ENCODE measurements at regions not wholly inside any gene's neighbourhood (a gene's known extent, or its start where the extent isn't known, plus 50 kb on each side); places are given as distances from the start of the nearest gene placed in this dataset.

DNA sequence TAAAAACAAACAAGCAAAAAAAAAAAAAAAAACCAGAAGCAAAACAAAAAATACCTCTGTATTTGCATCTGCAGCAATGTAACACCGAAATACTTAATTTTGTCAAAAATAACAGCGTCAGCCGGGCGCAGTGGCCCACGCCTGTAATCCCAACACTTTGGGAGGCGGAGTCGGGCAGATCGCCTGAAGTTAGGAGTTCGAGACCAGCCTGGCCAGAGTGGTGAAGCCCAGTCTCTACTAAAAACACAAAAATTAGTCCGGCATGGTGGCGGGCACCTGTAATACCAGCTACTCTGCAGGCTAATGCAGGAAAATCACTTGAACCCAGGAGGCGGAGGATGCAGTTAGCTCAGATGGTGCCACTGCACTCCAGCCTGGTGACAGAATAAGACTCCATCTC is 683.5 kb upstream of the CA10 start:
- H3K27ac ChIP-seq (ENCODE audit: control insufficient read depth, insufficient read depth, low read length), result no peak overlapping the region
- DNase-seq (ENCODE audit: low read depth, low spot score) (no peak), FAIRE-seq (no peak)
- no peaks in the 10 kb centered on the region for H3K27me3 ChIP-seq (ENCODE audit: control insufficient read depth, extremely low read depth, insufficient read depth, low read length)
- TF ChIP-seq EZH2 (IDR thresholded peaks at IDR 0.05; ENCODE audit: low read length), result no peak
- TF ChIP-seq, protein P1, sequence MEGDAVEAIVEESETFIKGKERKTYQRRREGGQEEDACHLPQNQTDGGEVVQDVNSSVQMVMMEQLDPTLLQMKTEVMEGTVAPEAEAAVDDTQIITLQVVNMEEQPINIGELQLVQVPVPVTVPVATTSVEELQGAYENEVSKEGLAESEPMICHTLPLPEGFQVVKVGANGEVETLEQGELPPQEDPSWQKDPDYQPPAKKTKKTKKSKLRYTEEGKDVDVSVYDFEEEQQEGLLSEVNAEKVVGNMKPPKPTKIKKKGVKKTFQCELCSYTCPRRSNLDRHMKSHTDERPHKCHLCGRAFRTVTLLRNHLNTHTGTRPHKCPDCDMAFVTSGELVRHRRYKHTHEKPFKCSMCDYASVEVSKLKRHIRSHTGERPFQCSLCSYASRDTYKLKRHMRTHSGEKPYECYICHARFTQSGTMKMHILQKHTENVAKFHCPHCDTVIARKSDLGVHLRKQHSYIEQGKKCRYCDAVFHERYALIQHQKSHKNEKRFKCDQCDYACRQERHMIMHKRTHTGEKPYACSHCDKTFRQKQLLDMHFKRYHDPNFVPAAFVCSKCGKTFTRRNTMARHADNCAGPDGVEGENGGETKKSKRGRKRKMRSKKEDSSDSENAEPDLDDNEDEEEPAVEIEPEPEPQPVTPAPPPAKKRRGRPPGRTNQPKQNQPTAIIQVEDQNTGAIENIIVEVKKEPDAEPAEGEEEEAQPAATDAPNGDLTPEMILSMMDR (optimal IDR thresholded peaks at IDR 0.05 in 1 of 3, IDR thresholded peaks at IDR 0.05 in 1 of 3, conservative IDR thresholded peaks at IDR 0.05 in 1 of 3; ENCODE audit: extremely low read depth in 1 of 3, insufficient read depth in 2 of 3, low read length in 3 of 3), result no peak
- H3K36me3 ChIP-seq (ENCODE audit: control insufficient read depth in 2 of 2, extremely low read depth in 1 of 2, insufficient read depth in 2 of 2, low read length in 2 of 2), result no peaks in the 10 kb centered on the region
- no peaks in the 10 kb centered on the region for H4K20me1 ChIP-seq (ENCODE audit: control insufficient read depth, extremely low read depth, insufficient read depth, low read length)
- no peak overlapping the region for H3K4me3 ChIP-seq (ENCODE audit: control insufficient read depth in 2 of 3, extremely low read depth in 1 of 3, insufficient read depth in 2 of 3, low read depth in 1 of 3, low read length in 3 of 3)
- H3K79me2 ChIP-seq (ENCODE audit: control insufficient read depth, insufficient read depth, low read length), result no peaks in the 10 kb centered on the region
- no peak overlapping the region for H3K9ac ChIP-seq (ENCODE audit: control insufficient read depth, extremely low read depth, insufficient read depth, low read length)
- no peaks in the 10 kb centered on the region for H3K9me3 ChIP-seq (ENCODE audit: control insufficient read depth, low read depth, low read length)
- H3K4me1 ChIP-seq (ENCODE audit: control insufficient read depth, extremely low read depth, insufficient read depth, low read length), result no peaks in the 10 kb centered on the region
- no peak overlapping the region for H3K4me2 ChIP-seq (ENCODE audit: control insufficient read depth, extremely low read depth, insufficient read depth, low read depth, low read length)
- dilution Hi-C loops (cut with MboI; ENCODE audit: extremely low pct_ligation_motif_present, low sequenced_read_pairs), result no loop called here
- H2AFZ ChIP-seq (ENCODE audit: control insufficient read depth, low read length), result no peak overlapping the region
- no peaks in the 10 kb centered on the region for H3K9me1 ChIP-seq (ENCODE audit: control insufficient read depth, extremely low read depth, insufficient read depth, low read length)

DNA sequence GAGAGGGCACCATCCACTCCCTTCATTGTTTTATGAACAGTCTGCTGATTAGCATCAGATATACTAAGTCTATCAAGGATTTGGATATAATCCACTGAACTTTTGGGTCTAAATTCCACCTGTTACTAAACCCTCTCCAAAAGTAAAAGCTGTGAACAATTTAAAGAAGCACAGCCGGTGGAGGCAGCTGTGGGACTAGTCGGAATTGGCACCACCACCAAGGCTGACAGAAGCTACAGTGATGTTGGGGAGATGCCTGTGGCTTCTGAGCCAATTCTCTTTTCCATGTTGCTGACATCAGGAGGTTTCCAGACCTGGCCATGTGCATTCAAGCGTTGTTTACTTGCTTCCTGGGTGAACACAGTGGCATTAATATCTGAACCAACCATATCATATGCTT is 679.0 kb upstream of the CA10 start:
- dilution Hi-C loops (cut with MboI; ENCODE audit: extremely low pct_ligation_motif_present, low sequenced_read_pairs), result no loop called here
- H3K9me1 ChIP-seq (ENCODE audit: control insufficient read depth, extremely low read depth, insufficient read depth, low read length), result no peaks in the 10 kb centered on the region
- no peak overlapping the region for H3K9ac ChIP-seq (ENCODE audit: control insufficient read depth, extremely low read depth, insufficient read depth, low read length)
- TF ChIP-seq EZH2 (IDR thresholded peaks at IDR 0.05; ENCODE audit: low read length), result no peak
- TF ChIP-seq, protein P1 (optimal IDR thresholded peaks at IDR 0.05 in 1 of 3, IDR thresholded peaks at IDR 0.05 in 1 of 3, conservative IDR thresholded peaks at IDR 0.05 in 1 of 3; ENCODE audit: extremely low read depth in 1 of 3, insufficient read depth in 2 of 3, low read length in 3 of 3), result no peak
- no peaks in the 10 kb centered on the region for H3K9me3 ChIP-seq (ENCODE audit: control insufficient read depth, low read depth, low read length)
- FAIRE-seq (no peak), DNase-seq (ENCODE audit: low read depth, low spot score) (no peak)
- H4K20me1 ChIP-seq (ENCODE audit: control insufficient read depth, extremely low read depth, insufficient read depth, low read length), result no peaks in the 10 kb centered on the region
- H3K4me2 ChIP-seq (ENCODE audit: control insufficient read depth, extremely low read depth, insufficient read depth, low read depth, low read length), result no peak overlapping the region
- no peaks in the 10 kb centered on the region for H3K4me1 ChIP-seq (ENCODE audit: control insufficient read depth, extremely low read depth, insufficient read depth, low read length)
- no peak overlapping the region for H2AFZ ChIP-seq (ENCODE audit: control insufficient read depth, low read length)
- H3K27me3 ChIP-seq (ENCODE audit: control insufficient read depth, extremely low read depth, insufficient read depth, low read length), result no peaks in the 10 kb centered on the region
- H3K36me3 ChIP-seq (ENCODE audit: control insufficient read depth in 2 of 2, extremely low read depth in 1 of 2, insufficient read depth in 2 of 2, low read length in 2 of 2), result no peaks in the 10 kb centered on the region
- no peak overlapping the region for H3K27ac ChIP-seq (ENCODE audit: control insufficient read depth, insufficient read depth, low read length)
- no peak overlapping the region for H3K4me3 ChIP-seq (ENCODE audit: control insufficient read depth in 2 of 3, extremely low read depth in 1 of 3, insufficient read depth in 2 of 3, low read depth in 1 of 3, low read length in 3 of 3)
- H3K79me2 ChIP-seq (ENCODE audit: control insufficient read depth, insufficient read depth, low read length), result no peaks in the 10 kb centered on the region
